Type B pancreatic cell (in vitro differentiated cells): ENCODE measurements at regions not wholly inside any gene's neighbourhood (a gene's known extent, or its start where the extent isn't known, plus 50 kb on each side); places are given as distances from the start of the nearest gene placed in this dataset.
"Not testable (repeated sequence)": the region's sequence is repeated elsewhere in the genome, so short reads cannot be mapped to it uniquely, and the experiment has no call there.

Experiments used
- DNase-seq: peaks from one replicate; pipeline ENCODE4 v3.0.0; 2021; ENCODE audit warnings: mixed read lengths; ENCODE audit not compliant: unreplicated experiment; ENCODE audit errors: extremely low spot score
- H3K27ac Mint-ChIP-seq: 2 replicates; pipeline ENCODE4 v1.8.0; 2021; ENCODE audit warnings: mild to moderate bottlenecking, mixed read lengths
- H3K27me3 Mint-ChIP-seq: 2 replicates; pipeline ENCODE4 v1.8.0; 2021; ENCODE audit warnings: mixed read lengths
- H3K36me3 Mint-ChIP-seq: 2 replicates; pipeline ENCODE4 v1.8.0; 2021; ENCODE audit warnings: mixed read lengths
- H3K4me1 Mint-ChIP-seq: one replicate; pipeline ENCODE4 v1.8.0; 2021; ENCODE audit warnings: mixed read lengths; ENCODE audit not compliant: unreplicated experiment
- H3K4me3 Mint-ChIP-seq: 2 replicates; pipeline ENCODE4 v1.8.0; 2021; ENCODE audit warnings: mild to moderate bottlenecking, mixed read lengths
- H3K9me3 Mint-ChIP-seq: 2 replicates; pipeline ENCODE4 v1.8.0; 2021; ENCODE audit warnings: mixed read lengths
- CTCF ChIP-seq: fragments of 200-600 bp; sonication (generic); conservative IDR thresholded peaks from 2 replicates; pipeline ENCODE4 v1.5.0; 2021; ENCODE audit warnings: antibody characterized with exemption, mild to moderate bottlenecking

GRCh38 chr11:98728421-98728820, 292.3 kb upstream of the CNTN5 start:
- no peak overlapping the region for H3K27ac Mint-ChIP-seq
- H3K36me3 Mint-ChIP-seq, result no peaks in the 10 kb centered on the region
- TF ChIP-seq CTCF, result no peak
- peaks cover 3% of the 10 kb centered on the region for H3K4me1 Mint-ChIP-seq
- H3K4me3 Mint-ChIP-seq, result no peak overlapping the region
- no peaks in the 10 kb centered on the region for H3K27me3 Mint-ChIP-seq
- H3K9me3 Mint-ChIP-seq, result peaks cover 6% of the 10 kb centered on the region
- no peak for DNase-seq

GRCh38 chr11:98729118-98729517, 291.6 kb upstream of the CNTN5 start:
- no peak for DNase-seq
- Mint-ChIP-seq H3K4me3 (no peak overlapping the region), H3K9me3 (peaks cover 6% of the 10 kb centered on the region), H3K27ac (no peak overlapping the region), H3K27me3 (no peaks in the 10 kb centered on the region), H3K36me3 (no peaks in the 10 kb centered on the region), H3K4me1 (peaks cover 6% of the 10 kb centered on the region)
- no peak for TF ChIP-seq CTCF

GRCh38 chr11:98732947-98733346, 287.8 kb upstream of the CNTN5 start:
- no peak for DNase-seq
- Mint-ChIP-seq H3K27ac (no peak overlapping the region), H3K4me1 (peaks cover 10% of the 10 kb centered on the region)

GRCh38 chr11:98733378-98733777, 287.4 kb upstream of the CNTN5 start:
- not testable (repeated sequence) for H3K9me3 Mint-ChIP-seq, H3K4me1 Mint-ChIP-seq, H3K4me3 Mint-ChIP-seq, DNase-seq, H3K36me3 Mint-ChIP-seq, H3K27me3 Mint-ChIP-seq, H3K27ac Mint-ChIP-seq

More at GRCh38 chr11:98732947-98733346, 287.8 kb upstream of the CNTN5 start:
- TF ChIP-seq CTCF, result no peak
- H3K36me3 Mint-ChIP-seq, result no peaks in the 10 kb centered on the region
- H3K4me3 Mint-ChIP-seq, result no peak overlapping the region
- no peaks in the 10 kb centered on the region for H3K27me3 Mint-ChIP-seq
- H3K9me3 Mint-ChIP-seq, result peaks cover 6% of the 10 kb centered on the region

GRCh38 chr11:98734686-98735085, 286.1 kb upstream of the CNTN5 start:
- peak overlapping the region; percentile 17 for H3K27ac Mint-ChIP-seq
- no peaks in the 10 kb centered on the region for H3K27me3 Mint-ChIP-seq
- DNase-seq, result no peak
- H3K4me3 Mint-ChIP-seq, result peak overlapping the region; percentile 16
- H3K4me1 Mint-ChIP-seq, result peaks cover 10% of the 10 kb centered on the region
- no peak for TF ChIP-seq CTCF
- no peaks in the 10 kb centered on the region for H3K36me3 Mint-ChIP-seq
- no peaks in the 10 kb centered on the region for H3K9me3 Mint-ChIP-seq

GRCh38 chr11:98736833-98737232, 283.9 kb upstream of the CNTN5 start:
- Mint-ChIP-seq H3K27me3 (no peaks in the 10 kb centered on the region), H3K4me3 (no peak overlapping the region), H3K9me3 (no peaks in the 10 kb centered on the region), H3K4me1 (peaks cover 10% of the 10 kb centered on the region), H3K36me3 (no peaks in the 10 kb centered on the region), H3K27ac (no peak overlapping the region)
- DNase-seq, result no peak
- TF ChIP-seq CTCF, result no peak
